ENCODE measurements at regions not wholly inside any gene's neighbourhood (a gene's known extent, or its start where the extent isn't known, plus 50 kb on each side); places are given as distances from the start of the nearest gene placed in this dataset.

GRCh38 chr4:166680796-166681195 is 553.5 kb downstream of the SPOCK3 start:
- TF ChIP-seq CTCF (IDR thresholded peaks at IDR 0.05): no peak
- no peak for TF ChIP-seq EP300 (IDR thresholded peaks at IDR 0.05; ENCODE audit: low read depth)
- no peak for TF ChIP-seq POLR2AphosphoS5 (IDR thresholded peaks at IDR 0.05)
- TF ChIP-seq POLR2A (IDR thresholded peaks at IDR 0.05): no peak
